ENCODE measurements at regions not wholly inside any gene's neighbourhood (a gene's known extent, or its start where the extent isn't known, plus 50 kb on each side); places are given as distances from the start of the nearest gene placed in this dataset.
"Not testable (repeated sequence)": the region's sequence is repeated elsewhere in the genome, so short reads cannot be mapped to it uniquely, and the experiment has no call there.

DNA sequence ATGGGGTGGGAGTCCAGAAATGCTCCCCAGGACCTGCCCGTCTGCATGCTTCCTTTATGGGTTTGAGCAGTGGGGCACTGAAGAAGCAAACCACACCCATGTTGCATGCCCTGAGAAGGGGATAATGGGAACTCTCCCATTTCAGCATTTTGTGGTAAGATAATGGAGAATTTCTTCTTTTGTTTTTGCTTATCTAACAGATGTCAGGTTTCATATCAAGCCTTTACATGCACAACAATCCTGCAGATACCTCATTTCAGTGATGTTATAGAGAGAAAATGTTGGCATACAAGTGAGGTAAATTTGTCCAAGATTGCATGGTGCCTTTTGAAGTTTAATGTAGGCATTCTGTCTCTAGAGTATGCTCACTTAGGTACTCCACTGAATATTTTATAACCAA is 177.0 kb downstream of the ALX1 start:
- no peaks in the 10 kb centered on the region for H3K36me3 Mint-ChIP-seq
- H3K27me3 Mint-ChIP-seq, result no peaks in the 10 kb centered on the region
- no peak overlapping the region for H3K4me3 Mint-ChIP-seq
- no peak overlapping the region for H3K27ac Mint-ChIP-seq
- no peak for DNase-seq
- H3K4me1 Mint-ChIP-seq, result no peaks in the 10 kb centered on the region
- no peaks in the 10 kb centered on the region for H3K9me3 Mint-ChIP-seq

DNA sequence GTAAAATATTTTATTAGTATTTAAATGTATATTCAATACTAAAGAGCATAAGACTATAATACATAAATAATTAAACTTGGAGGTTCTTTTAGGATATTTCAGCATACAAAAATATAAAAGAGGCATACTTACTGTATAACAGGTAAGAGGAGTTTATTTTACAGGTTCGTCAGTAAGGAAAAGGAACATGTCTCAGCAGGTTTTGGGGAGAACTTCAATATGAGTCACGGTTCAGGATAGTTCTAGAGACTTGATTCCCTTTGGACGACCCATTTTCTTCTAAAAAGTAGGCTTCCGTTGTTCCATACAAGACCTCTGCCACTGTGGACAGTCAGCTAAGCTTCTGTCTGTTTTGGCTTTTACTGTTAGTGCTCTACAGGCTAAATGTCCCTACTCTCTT is 181.1 kb downstream of the ALX1 start:
- Mint-ChIP-seq H3K36me3 (no peaks in the 10 kb centered on the region), H3K9me3 (no peaks in the 10 kb centered on the region), H3K4me1 (no peaks in the 10 kb centered on the region), H3K27me3 (peaks cover 3% of the 10 kb centered on the region), H3K27ac (no peak overlapping the region), H3K4me3 (no peak overlapping the region)
- no peak for DNase-seq

DNA sequence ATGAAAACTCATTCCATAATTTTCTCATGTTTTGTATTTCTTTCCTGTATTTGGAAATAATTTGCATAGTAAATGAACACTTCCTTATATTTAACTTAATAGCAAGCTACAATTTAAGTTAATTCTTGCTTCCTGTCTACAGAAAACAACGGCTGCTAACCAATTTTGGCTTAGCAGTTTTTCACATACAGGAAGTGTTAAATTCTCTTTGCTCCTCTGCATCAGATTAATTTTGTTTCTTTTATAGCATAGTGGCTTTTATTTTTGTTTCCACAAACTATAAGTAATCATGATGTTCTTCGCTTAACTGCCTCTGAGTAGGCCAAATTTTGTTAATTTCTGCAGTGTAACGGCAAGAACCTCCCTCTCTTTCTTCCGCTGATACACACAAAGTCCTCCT is 182.9 kb downstream of the ALX1 start:
- no peak for DNase-seq
- no peaks in the 10 kb centered on the region for H3K9me3 Mint-ChIP-seq
- H3K27ac Mint-ChIP-seq, result no peak overlapping the region
- no peak overlapping the region for H3K4me3 Mint-ChIP-seq
- no peaks in the 10 kb centered on the region for H3K36me3 Mint-ChIP-seq
- peaks cover 3% of the 10 kb centered on the region for H3K27me3 Mint-ChIP-seq
- H3K4me1 Mint-ChIP-seq, result no peaks in the 10 kb centered on the region

DNA sequence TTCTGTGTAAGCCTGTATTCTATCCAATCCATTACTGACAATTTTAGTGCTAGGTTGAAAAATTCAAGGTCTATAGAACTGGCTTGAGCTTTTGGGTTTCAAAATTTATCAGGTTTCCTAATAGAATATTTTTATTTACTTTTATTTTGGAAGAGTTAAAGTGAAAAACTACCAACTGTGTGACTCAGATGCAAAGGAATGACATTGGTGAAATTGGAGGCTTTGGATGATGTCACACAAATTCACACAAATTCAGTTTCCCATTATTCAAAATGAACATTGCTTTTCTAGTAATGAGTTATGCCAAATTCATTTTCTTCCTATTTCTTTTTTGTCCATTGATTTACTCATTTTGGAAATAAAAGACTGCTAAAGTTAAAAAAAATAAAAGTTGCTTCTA is 186.9 kb downstream of the ALX1 start:
- Mint-ChIP-seq H3K4me3 (no peak overlapping the region), H3K4me1 (peaks cover 11% of the 10 kb centered on the region), H3K9me3 (peaks cover 2% of the 10 kb centered on the region), H3K27ac (no peak overlapping the region), H3K36me3 (no peaks in the 10 kb centered on the region), H3K27me3 (peaks cover 12% of the 10 kb centered on the region)
- no peak for DNase-seq

DNA sequence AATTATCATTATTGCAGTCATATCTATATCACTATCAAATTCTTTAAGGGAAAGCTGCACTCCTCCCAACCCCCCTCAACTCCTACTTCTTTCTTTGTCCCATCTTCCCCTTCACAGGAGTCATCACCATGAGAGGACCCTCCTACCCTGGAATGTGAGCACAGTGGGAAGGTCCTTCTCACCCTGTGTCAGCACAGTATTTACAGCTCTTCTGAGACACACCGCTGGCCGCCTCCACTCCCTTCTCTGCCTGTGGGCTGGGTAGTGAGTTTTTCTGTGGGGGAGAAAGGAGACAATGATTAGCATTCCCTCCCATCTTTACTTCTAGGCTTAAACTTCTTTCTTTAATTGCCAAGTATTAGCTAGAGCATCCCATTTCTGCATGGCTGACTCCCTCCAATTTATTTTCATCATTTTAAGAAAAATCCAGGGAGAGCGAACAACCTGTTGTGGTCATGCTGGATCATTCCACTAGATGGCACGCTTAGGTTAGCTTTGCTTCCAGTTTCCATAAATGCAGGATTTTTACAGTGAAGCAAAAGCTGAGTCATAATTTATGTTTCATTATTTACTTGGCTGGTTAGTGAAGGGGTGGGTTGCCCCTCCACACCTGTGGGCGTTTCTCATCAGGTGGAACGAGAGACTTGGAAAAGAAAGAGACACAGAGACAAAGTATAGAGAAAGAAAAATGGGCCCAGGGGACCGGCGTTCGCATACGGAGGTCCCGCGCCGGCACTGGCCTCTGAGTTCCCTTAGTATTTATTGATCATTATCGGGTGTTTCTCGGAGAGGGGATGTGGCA is 188.5 kb downstream of the ALX1 start:
- Mint-ChIP-seq H3K9me3 (peaks cover 2% of the 10 kb centered on the region), H3K4me3 (peak overlapping the region; percentile 69), H3K36me3 (no peaks in the 10 kb centered on the region), H3K27me3 (peaks cover 9% of the 10 kb centered on the region), H3K27ac (peak overlapping the region; percentile 21), H3K4me1 (peaks cover 11% of the 10 kb centered on the region)
- peak; percentile 32 for DNase-seq

DNA sequence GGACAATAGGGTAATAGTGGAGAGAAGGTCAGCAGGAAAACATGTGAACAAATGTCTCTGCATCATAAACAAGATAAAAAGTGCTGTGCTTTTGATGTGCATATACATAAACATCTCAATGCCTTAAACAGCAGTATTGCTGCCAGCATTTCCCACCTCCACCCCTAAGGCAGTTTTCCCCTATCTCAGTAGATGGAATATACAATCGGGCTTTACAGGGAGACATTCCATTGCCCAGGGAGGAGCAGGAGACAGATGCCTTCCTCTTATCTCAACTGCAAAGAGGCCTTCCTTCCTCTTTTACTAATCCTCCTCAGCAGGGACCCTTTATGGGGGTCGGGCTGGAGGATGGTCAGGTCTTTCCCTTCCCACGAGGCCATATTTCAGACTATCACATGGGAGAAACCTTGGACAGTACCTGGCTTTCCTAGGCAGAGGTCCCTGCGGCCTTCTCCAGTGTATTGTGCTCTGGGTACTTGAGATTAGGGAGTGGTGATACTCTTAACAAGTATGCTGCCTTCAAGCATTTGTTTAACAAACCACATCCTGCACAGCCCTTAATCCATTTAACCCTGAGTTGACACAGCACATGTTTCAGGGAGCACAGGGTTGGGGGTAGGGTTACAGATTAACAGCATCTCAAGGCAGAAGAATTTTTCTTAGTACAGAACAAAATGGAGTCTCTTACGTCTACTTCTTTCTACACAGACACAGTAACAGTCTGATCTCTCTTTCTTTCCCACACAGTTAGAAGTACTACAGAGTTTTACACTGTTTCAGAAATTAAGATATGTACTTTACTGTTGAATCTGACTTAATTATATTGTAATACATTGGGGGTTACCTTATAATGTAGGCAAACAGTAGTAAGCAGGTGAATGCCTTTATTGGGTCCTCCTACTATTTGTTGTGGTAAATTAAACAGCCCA is 189.4 kb downstream of the ALX1 start:
- H3K27ac Mint-ChIP-seq, result peak overlapping the region; percentile 21
- H3K9me3 Mint-ChIP-seq, H3K36me3 Mint-ChIP-seq, DNase-seq, H3K27me3 Mint-ChIP-seq: not testable (repeated sequence)
- peak overlapping the region; percentile 69 for H3K4me3 Mint-ChIP-seq
- peaks cover 11% of the 10 kb centered on the region for H3K4me1 Mint-ChIP-seq

DNA sequence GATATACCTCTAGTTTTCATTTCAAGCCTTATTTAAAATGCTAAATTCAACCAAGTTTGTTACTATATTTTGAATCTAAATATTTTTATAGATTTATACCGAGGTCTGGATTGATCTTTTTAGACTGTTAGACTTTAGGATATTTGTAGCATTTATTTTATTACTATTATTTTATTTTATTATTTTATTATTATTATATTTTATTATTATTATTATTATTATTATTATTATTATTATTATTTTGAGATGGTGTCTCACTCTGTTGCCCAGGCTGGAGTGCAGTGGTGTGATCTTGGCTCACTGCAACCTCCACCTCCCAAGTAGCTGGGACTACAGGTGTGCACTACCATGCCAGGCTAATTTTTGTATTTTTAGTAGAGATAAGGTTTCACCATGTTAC is 195.3 kb downstream of the ALX1 start:
- H3K27me3 Mint-ChIP-seq, DNase-seq, H3K4me3 Mint-ChIP-seq, H3K27ac Mint-ChIP-seq, H3K4me1 Mint-ChIP-seq, H3K36me3 Mint-ChIP-seq, H3K9me3 Mint-ChIP-seq: not testable (repeated sequence)

DNA sequence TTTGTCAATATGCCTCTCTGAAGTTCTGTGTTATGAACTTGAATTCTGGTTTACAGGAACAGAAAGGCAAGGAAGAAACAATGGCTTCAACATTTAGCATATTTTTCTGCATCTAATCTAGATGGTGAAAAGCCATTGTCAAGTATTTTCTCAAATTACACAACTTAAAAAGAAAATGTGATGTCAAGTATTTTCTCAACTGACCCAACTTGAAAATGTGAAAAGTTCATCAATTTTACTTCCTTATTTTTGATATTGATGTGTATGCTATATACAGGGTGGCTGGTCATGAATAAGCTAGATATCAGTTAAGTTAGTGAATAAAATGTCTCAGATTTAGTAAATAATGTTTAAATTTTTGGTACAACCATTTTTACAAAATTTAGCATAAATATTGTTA is 196.7 kb downstream of the ALX1 start:
- no peak overlapping the region for H3K27ac Mint-ChIP-seq
- H3K9me3 Mint-ChIP-seq, result no peaks in the 10 kb centered on the region
- no peaks in the 10 kb centered on the region for H3K36me3 Mint-ChIP-seq
- no peaks in the 10 kb centered on the region for H3K4me1 Mint-ChIP-seq
- no peak for DNase-seq
- H3K4me3 Mint-ChIP-seq, result no peak overlapping the region
- H3K27me3 Mint-ChIP-seq, result peaks cover 3% of the 10 kb centered on the region

DNA sequence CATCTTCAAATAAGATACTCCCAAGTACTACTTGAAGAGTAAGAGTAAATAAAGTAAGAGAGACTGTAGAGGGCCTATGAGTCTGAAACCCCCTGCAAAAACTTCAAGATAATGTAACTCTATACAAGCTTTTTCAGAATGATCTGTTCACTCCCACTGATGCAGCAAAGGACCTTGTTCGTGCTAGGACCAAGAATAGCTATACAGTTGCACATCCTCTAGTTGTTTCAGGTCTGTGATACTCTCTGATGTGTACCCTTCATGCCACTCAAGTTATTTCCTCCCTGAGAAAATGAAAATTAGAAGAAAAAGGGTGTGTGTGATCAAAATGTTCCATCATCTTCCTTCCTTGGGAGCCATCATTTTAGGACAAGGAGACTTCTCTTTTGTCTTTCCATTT is 204.4 kb downstream of the ALX1 start:
- Mint-ChIP-seq H3K4me1 (no peaks in the 10 kb centered on the region), H3K4me3 (no peak overlapping the region), H3K27ac (no peak overlapping the region), H3K36me3 (no peaks in the 10 kb centered on the region), H3K9me3 (no peaks in the 10 kb centered on the region), H3K27me3 (no peaks in the 10 kb centered on the region)
- DNase-seq, result no peak

DNA sequence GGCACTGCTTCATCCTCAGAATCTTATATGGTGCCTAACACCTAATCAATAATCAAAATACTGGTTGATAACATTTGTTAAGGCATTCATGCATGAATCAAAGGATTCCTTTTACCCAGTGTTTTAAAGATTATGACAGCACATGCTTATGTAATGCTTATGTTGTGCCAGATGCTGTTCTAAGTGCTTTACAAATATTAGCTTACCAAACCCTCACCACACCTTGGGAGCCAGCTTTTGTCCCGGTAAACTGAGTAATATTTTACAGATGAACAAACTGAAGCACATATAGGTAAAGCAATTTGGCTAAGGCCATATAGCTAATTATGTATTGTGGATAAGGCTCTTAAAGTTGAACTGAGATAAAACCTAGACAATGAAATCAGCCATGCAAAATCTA is 209.2 kb downstream of the ALX1 start:
- H3K4me1 Mint-ChIP-seq, result no peaks in the 10 kb centered on the region
- H3K4me3 Mint-ChIP-seq, result no peak overlapping the region
- H3K9me3 Mint-ChIP-seq, result peaks cover 6% of the 10 kb centered on the region
- no peaks in the 10 kb centered on the region for H3K27me3 Mint-ChIP-seq
- no peaks in the 10 kb centered on the region for H3K36me3 Mint-ChIP-seq
- H3K27ac Mint-ChIP-seq, result no peak overlapping the region
- DNase-seq, result no peak

DNA sequence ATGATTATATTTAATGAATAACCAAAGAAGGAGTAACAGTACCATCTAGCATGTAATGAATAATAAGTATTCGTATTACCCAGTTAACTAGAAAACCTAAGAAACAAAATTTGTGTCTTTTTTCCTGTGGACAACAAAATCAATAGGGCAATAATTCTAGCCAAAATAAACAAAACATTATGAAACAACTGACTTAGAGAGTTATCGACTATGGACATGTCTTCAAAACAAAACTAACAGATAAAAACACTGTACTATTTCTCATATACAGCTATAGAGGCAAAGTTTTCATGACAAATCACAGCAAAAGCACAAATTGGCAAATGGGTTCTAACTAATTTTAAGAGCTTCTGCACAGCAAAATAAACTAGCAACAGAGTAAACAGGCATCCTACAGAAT is 224.1 kb downstream of the ALX1 start:
- Mint-ChIP-seq H3K27ac (no peak overlapping the region), H3K4me1 (no peaks in the 10 kb centered on the region), H3K9me3 (no peaks in the 10 kb centered on the region), H3K36me3 (no peaks in the 10 kb centered on the region), H3K4me3 (no peak overlapping the region), H3K27me3 (no peaks in the 10 kb centered on the region)
- no peak for DNase-seq

DNA sequence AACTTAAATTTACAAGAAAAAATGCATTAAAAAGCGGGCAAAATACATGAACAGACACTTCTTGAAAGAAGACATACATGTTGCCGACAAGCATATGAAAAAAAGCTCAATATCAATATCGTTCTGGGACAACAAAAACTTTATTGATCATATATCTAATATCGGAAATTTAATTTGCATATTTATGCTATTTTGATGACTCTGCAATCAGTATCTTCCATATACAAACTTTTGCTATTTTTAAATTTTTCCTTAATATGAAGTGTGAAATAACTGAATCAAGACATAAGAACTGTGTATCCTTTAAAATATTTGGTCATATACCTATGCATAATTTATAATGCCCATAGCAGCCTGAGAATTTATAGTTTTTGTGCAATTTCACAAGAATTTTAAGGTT is 224.6 kb downstream of the ALX1 start:
- H3K36me3 Mint-ChIP-seq, result no peaks in the 10 kb centered on the region
- no peak overlapping the region for H3K4me3 Mint-ChIP-seq
- peaks cover under 1% of the 10 kb centered on the region for H3K4me1 Mint-ChIP-seq
- DNase-seq, result no peak
- H3K27ac Mint-ChIP-seq, result no peak overlapping the region
- H3K9me3 Mint-ChIP-seq, result no peaks in the 10 kb centered on the region
- H3K27me3 Mint-ChIP-seq, result no peaks in the 10 kb centered on the region

DNA sequence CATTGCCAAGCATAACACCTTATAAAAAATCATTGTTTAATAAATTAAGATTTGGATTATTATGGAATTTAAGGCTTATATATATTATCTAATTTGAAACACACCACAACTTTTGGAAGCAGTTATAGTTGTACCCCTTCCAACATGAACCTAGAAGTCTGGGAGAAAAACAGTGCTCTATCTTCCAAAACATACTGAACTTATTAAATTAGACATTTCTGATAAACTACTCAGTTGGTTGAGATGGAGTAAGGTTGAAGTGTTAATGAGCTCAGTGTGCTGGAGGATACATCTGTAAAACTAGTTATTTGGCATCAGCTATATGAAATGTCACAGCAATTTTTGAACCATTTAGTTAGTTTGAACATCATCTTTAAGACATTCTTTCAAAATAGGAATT is 227.4 kb downstream of the ALX1 start:
- H3K4me3 Mint-ChIP-seq, result no peak overlapping the region
- DNase-seq, result no peak
- no peaks in the 10 kb centered on the region for H3K27me3 Mint-ChIP-seq
- no peaks in the 10 kb centered on the region for H3K9me3 Mint-ChIP-seq
- H3K36me3 Mint-ChIP-seq, result no peaks in the 10 kb centered on the region
- H3K27ac Mint-ChIP-seq, result no peak overlapping the region
- peaks cover 5% of the 10 kb centered on the region for H3K4me1 Mint-ChIP-seq

DNA sequence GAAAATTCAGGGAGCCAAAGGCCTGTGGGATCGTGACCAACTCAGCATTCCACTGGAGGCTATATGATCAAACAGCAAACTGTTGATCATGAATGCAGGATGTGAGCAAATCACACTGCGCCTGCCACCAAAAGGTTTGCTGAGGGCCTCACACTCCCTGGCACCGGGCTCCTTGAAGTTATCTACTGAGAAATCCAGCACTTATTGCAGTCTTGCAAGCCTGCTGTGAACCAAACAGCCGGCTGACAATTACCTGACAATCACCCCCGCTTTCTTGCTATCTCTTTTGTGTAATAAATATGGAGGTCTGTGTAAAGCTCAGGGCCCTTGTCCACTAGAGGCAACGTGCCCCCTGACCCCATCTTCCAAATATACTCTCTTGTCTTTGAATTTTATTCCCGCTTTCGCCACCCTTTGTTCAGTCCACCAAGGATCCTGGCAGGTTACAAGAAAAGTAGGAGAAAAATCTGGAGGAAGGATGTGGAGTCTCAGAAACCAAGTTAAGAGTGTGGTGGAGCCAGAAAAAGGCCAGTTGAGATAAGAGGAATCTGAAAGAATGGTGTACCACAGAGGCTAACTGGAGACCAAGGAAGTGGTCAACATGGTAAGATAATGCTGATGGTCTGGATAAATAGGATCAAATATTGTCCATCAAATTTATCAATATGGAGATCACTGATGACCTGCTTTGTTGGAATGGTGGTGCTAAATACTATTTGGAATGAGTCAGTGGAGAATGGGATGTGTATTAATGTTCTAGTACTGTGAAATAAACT is 229.2 kb downstream of the ALX1 start:
- H3K27me3 Mint-ChIP-seq, result no peaks in the 10 kb centered on the region
- H3K4me3 Mint-ChIP-seq, result no peak overlapping the region
- no peaks in the 10 kb centered on the region for H3K36me3 Mint-ChIP-seq
- no peak overlapping the region for H3K27ac Mint-ChIP-seq
- H3K4me1 Mint-ChIP-seq, result peaks cover 5% of the 10 kb centered on the region
- H3K9me3 Mint-ChIP-seq, result no peaks in the 10 kb centered on the region
- DNase-seq, result no peak

DNA sequence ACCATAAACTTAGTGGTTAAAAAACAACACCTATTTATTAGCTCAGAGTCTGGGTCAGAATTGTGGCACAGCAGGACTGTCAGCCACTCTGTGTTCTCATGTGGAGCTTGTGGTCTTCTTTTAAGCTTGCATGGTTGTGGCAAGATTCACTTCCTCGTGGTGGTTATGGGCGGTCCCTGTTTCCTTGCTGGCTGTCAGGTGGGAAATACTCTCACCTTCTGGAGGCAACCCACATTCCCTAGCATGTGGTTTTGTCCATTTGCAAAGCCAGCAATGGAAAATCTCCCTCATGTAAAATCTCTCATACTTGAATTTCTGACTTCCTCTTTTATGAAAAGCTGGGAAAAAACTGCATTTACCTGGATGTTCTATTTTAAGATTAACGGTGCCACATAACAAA is 229.8 kb downstream of the ALX1 start:
- no peaks in the 10 kb centered on the region for H3K36me3 Mint-ChIP-seq
- no peak overlapping the region for H3K4me3 Mint-ChIP-seq
- no peak for DNase-seq
- H3K27ac Mint-ChIP-seq, result no peak overlapping the region
- no peaks in the 10 kb centered on the region for H3K27me3 Mint-ChIP-seq
- no peaks in the 10 kb centered on the region for H3K9me3 Mint-ChIP-seq
- H3K4me1 Mint-ChIP-seq, result peaks cover 5% of the 10 kb centered on the region
